T follicular helper cell (primary cell): ENCODE measurements at regions not wholly inside any gene's neighbourhood (a gene's known extent, or its start where the extent isn't known, plus 50 kb on each side); places are given as distances from the start of the nearest gene placed in this dataset.
"Not testable (repeated sequence)": the region's sequence is repeated elsewhere in the genome, so short reads cannot be mapped to it uniquely, and the experiment has no call there.

ENCODE experiments used
- DNase-seq: peaks from one replicate; pipeline ENCODE4 v3.0.0-alpha.2; 2020; ENCODE audit warnings: low read depth

DNA sequence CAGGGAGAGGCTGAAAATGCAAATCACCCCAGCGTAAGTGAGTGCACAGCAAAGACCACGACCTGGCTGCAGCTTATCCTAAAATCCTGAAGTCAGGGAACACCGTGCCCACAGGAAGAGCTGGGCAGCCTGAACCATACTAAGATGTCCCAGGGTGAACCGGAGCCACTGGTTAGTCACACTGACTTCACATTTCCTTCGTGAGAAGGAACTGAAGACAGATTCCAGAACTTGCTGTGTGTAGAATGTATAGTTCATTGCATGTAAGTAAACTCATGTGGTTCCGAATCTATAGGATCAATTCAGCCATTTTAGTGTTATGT lies 84.6 kb upstream of the NDUFV2 start:
- no peak for DNase-seq

DNA sequence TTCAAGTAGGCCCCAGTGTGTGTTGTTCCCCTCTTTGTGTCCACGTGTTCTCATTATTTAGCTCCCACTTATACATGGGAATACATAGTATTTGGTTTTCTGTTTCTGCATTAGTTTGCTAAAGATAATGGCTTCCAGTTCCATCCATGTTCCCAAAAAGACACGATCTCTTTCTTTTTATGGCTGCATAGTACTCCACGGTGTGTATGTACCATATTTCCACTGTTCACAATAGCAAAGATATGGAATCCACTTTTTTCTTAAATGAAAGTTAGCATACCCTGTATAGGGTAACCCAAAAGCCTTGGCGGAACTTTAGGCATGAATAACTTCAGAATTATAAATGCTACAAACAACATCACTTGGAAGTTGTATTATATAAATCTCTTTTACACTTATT lies 83.4 kb upstream of the NDUFV2 start:
- DNase-seq: no peak

DNA sequence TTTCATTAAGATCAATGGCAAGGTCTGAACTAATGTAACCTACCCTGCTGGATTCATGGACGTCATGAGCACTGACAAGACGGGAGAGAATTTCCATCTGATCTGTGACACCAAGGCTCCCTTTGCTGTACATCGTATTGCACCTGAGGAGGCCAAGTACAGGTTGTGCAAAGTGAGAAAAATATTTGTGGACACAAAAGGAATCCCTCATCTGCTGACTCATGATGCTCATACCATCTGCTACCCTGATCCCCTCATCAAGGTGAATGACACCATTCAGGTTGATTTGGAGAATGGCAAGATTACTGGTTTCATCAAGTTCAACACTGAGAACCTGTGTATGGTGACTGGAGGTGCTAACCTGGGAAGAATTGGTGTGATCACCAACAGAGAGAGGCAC lies 82.3 kb upstream of the NDUFV2 start:
- DNase-seq: no peak

GRCh38 chr18:9021458-9021857 lies 81.0 kb upstream of the NDUFV2 start:
- no peak for DNase-seq

- no peak for DNase-seq
These were observed 79.9 kb upstream of the NDUFV2 start for GRCh38 chr18:9022397-9023155.

DNA sequence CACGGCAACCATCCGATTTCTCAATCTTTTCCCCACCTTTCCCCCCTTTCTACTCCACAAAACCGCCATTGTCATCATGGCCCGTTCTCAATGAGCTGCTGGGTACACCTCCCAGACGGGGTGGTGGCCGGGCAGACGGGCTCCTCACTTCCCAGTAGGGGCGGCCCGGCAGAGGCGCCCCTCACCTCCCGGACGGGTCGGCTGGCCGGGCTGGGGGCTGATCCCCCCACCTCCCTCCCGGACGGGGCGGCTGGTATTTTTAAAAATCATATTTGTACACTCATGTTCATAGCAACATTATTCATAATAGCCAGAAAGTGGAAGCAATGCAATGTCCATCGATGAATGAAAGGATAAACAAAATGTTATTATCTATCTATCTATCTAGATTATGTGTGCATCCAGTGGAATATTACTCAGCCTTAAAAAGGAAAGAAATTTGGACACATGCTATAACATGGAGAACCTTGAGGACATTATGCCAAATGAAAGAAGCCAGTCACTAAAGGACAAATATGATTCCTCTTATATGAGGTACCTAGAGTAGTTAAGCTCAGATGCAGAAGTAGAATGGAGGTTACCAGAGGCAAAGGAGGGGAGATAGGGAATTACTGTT lies 78.4 kb upstream of the NDUFV2 start:
- not testable (repeated sequence) for DNase-seq

GRCh38 chr18:9025091-9025838 lies 77.2 kb upstream of the NDUFV2 start:
- no peak for DNase-seq

DNA sequence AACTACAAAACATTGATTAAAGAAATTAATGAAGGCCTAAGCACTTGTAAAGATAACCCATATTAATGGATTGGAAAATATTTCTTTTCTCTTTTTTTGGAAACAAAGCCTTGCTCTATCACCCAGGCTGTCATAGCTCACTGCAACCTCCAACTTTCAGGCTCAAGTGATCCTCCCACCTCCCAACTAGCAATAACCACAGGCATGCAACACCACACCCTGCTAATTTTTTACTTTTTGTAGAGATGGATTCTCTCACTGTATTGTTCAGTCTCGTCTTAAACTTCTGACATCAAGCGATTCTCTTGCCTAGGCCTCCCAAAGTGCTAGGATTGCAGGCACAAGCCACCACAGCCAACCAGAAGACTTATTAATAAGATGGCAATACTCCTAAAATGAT lies 73.4 kb upstream of the NDUFV2 start:
- DNase-seq: no peak

DNA sequence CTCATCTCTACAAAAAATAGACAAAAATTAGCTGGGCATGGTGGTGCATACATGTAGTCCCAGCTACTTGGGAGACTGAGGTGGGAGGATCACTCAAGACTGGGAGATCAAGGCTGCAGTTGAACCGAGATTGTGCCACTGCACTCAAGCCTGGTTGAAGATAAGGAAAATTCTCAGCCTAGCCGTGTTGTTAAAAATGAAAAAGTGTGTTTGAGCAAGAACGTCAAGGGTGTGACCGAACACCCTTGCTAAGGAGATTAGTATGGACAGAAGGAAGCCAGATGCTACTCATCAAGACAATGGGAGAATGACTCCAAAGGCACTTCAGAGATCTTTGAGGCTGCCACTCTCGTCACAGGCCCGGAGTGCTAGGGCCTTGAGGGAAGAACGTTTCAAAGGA lies 70.0 kb upstream of the NDUFV2 start:
- no peak for DNase-seq

DNA sequence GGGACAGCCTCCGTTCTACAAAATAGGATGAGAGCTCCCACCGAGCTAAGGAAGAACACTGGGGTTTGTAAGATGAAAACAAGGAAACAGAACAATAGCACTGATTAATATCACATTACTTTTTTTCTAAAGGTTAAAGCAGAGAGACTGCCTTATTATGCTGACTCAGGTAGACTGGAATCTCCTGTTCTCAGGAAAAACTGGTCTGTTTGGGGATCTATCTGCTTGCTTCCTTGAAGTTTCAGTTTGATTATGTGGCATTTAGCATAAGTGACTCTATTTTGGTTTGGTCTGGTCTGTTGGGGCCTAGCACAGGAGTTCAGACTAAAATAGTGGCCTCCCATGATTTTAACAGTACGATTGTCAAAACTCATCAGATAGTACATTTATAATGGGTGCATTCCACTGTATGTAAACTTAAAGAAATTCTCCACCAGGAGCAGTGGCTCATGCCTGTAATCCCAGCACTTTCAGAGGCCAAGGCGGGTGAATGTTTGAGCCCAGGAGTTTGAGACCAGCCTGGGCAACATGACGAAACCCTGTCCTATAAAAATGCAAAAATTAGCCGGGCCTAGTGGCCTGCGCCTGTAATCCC lies 64.1 kb upstream of the NDUFV2 start:
- DNase-seq: no peak

- no peak for DNase-seq
These were observed 62.9 kb upstream of the NDUFV2 start for GRCh38 chr18:9039441-9040071.

GRCh38 chr18:9042766-9043481 lies 59.6 kb upstream of the NDUFV2 start:
- DNase-seq: no peak

DNA sequence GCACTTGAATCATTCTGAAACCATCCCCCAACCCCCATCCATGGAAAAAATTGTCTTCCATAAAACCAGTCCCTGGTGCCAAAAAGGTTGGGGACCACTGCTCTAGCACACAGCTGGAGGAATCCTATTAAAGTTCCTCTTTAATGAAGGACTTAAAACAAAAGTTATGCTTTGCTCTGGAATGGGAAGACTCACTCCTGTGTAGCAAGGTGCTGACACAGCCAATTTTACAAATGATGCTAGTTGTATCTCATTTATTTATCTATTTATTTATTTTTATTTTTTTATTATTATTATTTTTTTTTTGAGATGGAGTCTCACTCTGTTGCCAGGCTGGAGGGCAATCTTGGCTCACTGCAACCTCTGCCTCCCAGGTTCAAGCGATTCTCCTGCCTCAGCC lies 58.9 kb upstream of the NDUFV2 start:
- no peak for DNase-seq

DNA sequence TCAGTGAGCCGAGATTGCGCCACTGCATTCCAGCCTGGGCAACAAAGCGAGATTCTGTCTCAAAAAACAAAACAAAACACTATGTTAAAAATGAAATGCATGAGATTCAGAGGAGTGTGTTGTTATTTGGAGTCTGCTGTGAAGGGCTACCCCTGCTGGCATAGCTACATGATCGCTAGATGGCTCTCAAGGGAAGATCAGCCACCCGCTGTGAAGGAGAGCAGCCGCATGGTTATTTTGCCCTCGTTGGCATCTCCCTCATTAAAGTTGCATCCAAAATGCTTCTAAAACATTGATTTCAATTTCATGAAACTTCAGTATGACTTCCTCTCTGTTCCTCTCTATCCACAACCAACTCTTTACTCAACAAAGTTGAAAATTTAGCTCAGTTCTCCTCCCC lies 54.8 kb upstream of the NDUFV2 start:
- DNase-seq: no peak

GRCh38 chr18:9048236-9048635 lies 54.3 kb upstream of the NDUFV2 start:
- no peak for DNase-seq

- no peak for DNase-seq
These were observed 53.5 kb upstream of the NDUFV2 start for GRCh38 chr18:9048808-9049494.

DNA sequence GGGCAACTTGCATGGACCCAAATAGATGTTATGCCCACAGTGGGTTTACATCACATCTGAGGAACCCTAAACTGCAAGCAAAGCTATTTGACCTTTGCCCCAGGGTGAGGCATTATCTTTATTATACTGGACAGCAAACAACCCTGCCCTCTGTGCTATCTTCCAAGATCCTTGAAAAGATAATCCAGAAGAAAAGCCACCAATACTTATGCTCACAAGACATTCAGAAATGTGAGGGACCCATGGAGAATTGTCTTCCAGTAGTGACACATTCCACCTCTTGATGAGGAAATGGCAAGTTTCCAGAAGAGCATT lies 53.0 kb upstream of the NDUFV2 start:
- no peak for DNase-seq

GRCh38 chr18:9050628-9051284 lies 51.7 kb upstream of the NDUFV2 start:
- not testable (repeated sequence) for DNase-seq
